ENCODE measurements at regions not wholly inside any gene's neighbourhood (a gene's known extent, or its start where the extent isn't known, plus 50 kb on each side); places are given as distances from the start of the nearest gene placed in this dataset.

GRCh38 chr5:108484035-108484434 is 102.1 kb upstream of the FBXL17 start:
- Histone ChIP-seq H3K4me2 (ENCODE audit: extremely low read depth, insufficient read depth, low read length) (no peak overlapping the region), H3K9me3 (ENCODE audit: control insufficient read depth, insufficient read depth, low read depth, low read length) (no peaks in the 10 kb centered on the region), H3K36me3 (ENCODE audit: control insufficient read depth, insufficient read depth, low read length) (no peaks in the 10 kb centered on the region), H3K79me2 (ENCODE audit: control insufficient read depth, insufficient read depth, low read length) (no peaks in the 10 kb centered on the region), H2AFZ (ENCODE audit: low read length) (no peak overlapping the region), H3K4me3 (replicated peaks in 1 of 4; ENCODE audit: control extremely low read depth in 1 of 4, insufficient read depth in 1 of 4, low read depth in 3 of 4, low read length in 4 of 4) (no peak overlapping the region), H4K20me1 (ENCODE audit: control insufficient read depth, extremely low read depth, insufficient read depth, low read length) (no peaks in the 10 kb centered on the region), H3K9ac (ENCODE audit: insufficient read depth, low read length) (no peak overlapping the region), H3K4me1 (ENCODE audit: control insufficient read depth, extremely low read depth, insufficient read depth, low read length) (no peaks in the 10 kb centered on the region), H3K27ac (ENCODE audit: insufficient read depth, low read length) (no peak overlapping the region), H3K27me3 (ENCODE audit: control insufficient read depth, insufficient read depth, low read length) (no peaks in the 10 kb centered on the region)
- no peak for TF ChIP-seq EZH2 (IDR thresholded peaks at IDR 0.05; ENCODE audit: low read length, missing control alignments)
- TF ChIP-seq, protein P1, sequence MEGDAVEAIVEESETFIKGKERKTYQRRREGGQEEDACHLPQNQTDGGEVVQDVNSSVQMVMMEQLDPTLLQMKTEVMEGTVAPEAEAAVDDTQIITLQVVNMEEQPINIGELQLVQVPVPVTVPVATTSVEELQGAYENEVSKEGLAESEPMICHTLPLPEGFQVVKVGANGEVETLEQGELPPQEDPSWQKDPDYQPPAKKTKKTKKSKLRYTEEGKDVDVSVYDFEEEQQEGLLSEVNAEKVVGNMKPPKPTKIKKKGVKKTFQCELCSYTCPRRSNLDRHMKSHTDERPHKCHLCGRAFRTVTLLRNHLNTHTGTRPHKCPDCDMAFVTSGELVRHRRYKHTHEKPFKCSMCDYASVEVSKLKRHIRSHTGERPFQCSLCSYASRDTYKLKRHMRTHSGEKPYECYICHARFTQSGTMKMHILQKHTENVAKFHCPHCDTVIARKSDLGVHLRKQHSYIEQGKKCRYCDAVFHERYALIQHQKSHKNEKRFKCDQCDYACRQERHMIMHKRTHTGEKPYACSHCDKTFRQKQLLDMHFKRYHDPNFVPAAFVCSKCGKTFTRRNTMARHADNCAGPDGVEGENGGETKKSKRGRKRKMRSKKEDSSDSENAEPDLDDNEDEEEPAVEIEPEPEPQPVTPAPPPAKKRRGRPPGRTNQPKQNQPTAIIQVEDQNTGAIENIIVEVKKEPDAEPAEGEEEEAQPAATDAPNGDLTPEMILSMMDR (conservative IDR thresholded peaks at IDR 0.05 in 1 of 2, IDR thresholded peaks at IDR 0.05 in 1 of 2; ENCODE audit: low read depth in 1 of 2, low read length in 2 of 2): no peak
- no peak for DNase-seq (ENCODE audit: low read depth in 2 of 2)

GRCh38 chr5:108481355-108481931 is 99.5 kb upstream of the FBXL17 start:
- no peak overlapping the region for H3K4me2 ChIP-seq (ENCODE audit: extremely low read depth, insufficient read depth, low read length)
- H3K9ac ChIP-seq (ENCODE audit: insufficient read depth, low read length): no peak overlapping the region
- H3K9me3 ChIP-seq (ENCODE audit: control insufficient read depth, insufficient read depth, low read depth, low read length): no peaks in the 10 kb centered on the region
- peak; percentile 19 to 40 for DNase-seq (ENCODE audit: low read depth in 2 of 2)
- no peaks in the 10 kb centered on the region for H3K4me1 ChIP-seq (ENCODE audit: control insufficient read depth, extremely low read depth, insufficient read depth, low read length)
- H4K20me1 ChIP-seq (ENCODE audit: control insufficient read depth, extremely low read depth, insufficient read depth, low read length): no peaks in the 10 kb centered on the region
- H3K36me3 ChIP-seq (ENCODE audit: control insufficient read depth, insufficient read depth, low read length): no peaks in the 10 kb centered on the region
- no peak overlapping the region for H3K4me3 ChIP-seq (replicated peaks in 1 of 4; ENCODE audit: control extremely low read depth in 1 of 4, insufficient read depth in 1 of 4, low read depth in 3 of 4, low read length in 4 of 4)
- H2AFZ ChIP-seq (ENCODE audit: low read length): no peak overlapping the region
- H3K27ac ChIP-seq (ENCODE audit: insufficient read depth, low read length): no peak overlapping the region
- TF ChIP-seq EZH2 (IDR thresholded peaks at IDR 0.05; ENCODE audit: low read length, missing control alignments): no peak
- TF ChIP-seq, protein P1 (conservative IDR thresholded peaks at IDR 0.05 in 1 of 2, IDR thresholded peaks at IDR 0.05 in 1 of 2; ENCODE audit: low read depth in 1 of 2, low read length in 2 of 2): peak; percentile 30 to 50
- H3K79me2 ChIP-seq (ENCODE audit: control insufficient read depth, insufficient read depth, low read length): no peaks in the 10 kb centered on the region
- H3K27me3 ChIP-seq (ENCODE audit: control insufficient read depth, insufficient read depth, low read length): no peaks in the 10 kb centered on the region

DNA sequence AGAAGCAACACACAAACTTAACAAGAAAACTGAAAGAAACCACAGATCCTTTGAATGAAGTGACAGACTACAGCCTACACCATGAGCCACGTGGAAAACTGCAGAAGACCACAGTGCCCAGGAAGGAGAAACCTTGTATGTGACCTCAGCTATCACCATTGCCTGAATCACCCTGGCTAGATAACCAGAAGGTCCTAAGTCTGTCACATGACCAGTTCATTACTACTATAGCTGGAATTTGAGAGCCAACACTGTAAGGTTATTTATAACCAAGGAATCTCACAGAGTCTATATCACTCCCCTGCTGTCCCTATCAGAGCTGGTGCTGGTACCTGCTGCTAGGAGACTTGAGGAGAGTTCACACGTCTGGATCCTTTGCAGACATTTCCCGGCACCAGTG is 90.3 kb upstream of the FBXL17 start:
- Histone ChIP-seq H3K36me3 (ENCODE audit: control insufficient read depth, insufficient read depth, low read length) (no peaks in the 10 kb centered on the region), H3K9ac (ENCODE audit: insufficient read depth, low read length) (no peak overlapping the region), H3K4me2 (ENCODE audit: extremely low read depth, insufficient read depth, low read length) (no peak overlapping the region), H3K79me2 (ENCODE audit: control insufficient read depth, insufficient read depth, low read length) (no peaks in the 10 kb centered on the region), H4K20me1 (ENCODE audit: control insufficient read depth, extremely low read depth, insufficient read depth, low read length) (no peaks in the 10 kb centered on the region), H2AFZ (ENCODE audit: low read length) (no peak overlapping the region), H3K9me3 (ENCODE audit: control insufficient read depth, insufficient read depth, low read depth, low read length) (no peaks in the 10 kb centered on the region), H3K4me3 (replicated peaks in 1 of 4; ENCODE audit: control extremely low read depth in 1 of 4, insufficient read depth in 1 of 4, low read depth in 3 of 4, low read length in 4 of 4) (no peak overlapping the region), H3K27ac (ENCODE audit: insufficient read depth, low read length) (no peak overlapping the region), H3K27me3 (ENCODE audit: control insufficient read depth, insufficient read depth, low read length) (no peaks in the 10 kb centered on the region), H3K4me1 (ENCODE audit: control insufficient read depth, extremely low read depth, insufficient read depth, low read length) (no peaks in the 10 kb centered on the region)
- TF ChIP-seq, protein P1 (conservative IDR thresholded peaks at IDR 0.05 in 1 of 2, IDR thresholded peaks at IDR 0.05 in 1 of 2; ENCODE audit: low read depth in 1 of 2, low read length in 2 of 2): no peak
- DNase-seq (ENCODE audit: low read depth in 2 of 2): peak in 1 of 2 donors; percentile 12

Measured in fibroblast of lung (primary cell).